ENCODE measurements at regions not wholly inside any gene's neighbourhood (a gene's known extent, or its start where the extent isn't known, plus 50 kb on each side); places are given as distances from the start of the nearest gene placed in this dataset.
A peak's percentile ranks its signal among the peaks of the same experiment; 100 is the strongest.

GRCh38 chr10:4353964-4354363 is 472.0 kb upstream of the AKR1E2 start:
- POLR2A ChIA-PET: interaction anchor here (1.0 kb wide), 1 partner anchor 569 kb away, joined by 3 read pairs; the partner anchor contains the start of gene KLF6
- Histone ChIP-seq H3K4me3 (ENCODE audit: low read depth in 2 of 2, low read length in 2 of 2) (no peak overlapping the region), H3K36me3 (ENCODE audit: control insufficient read depth, insufficient read depth, low read length) (no peaks in the 10 kb centered on the region), H3K27me3 (ENCODE audit: control insufficient read depth, insufficient read depth, low read length) (no peaks in the 10 kb centered on the region), H3K4me1 (ENCODE audit: control insufficient read depth, insufficient read depth, low read length) (peaks cover 24% of the 10 kb centered on the region), H3K27ac (ENCODE audit: low read length) (peak overlapping the region; percentile 96), H3K9me3 (ENCODE audit: control insufficient read depth, insufficient read depth, low read depth, low read length) (peaks cover 38% of the 10 kb centered on the region; the same call in 1 of the 2 replicates)
- intact Hi-C loops (cut with micrococcal nuclease; ENCODE audit: unreplicated experiment): loop anchor here (5.0 to 10.0 kb wide), 2 partner anchors 413 to 569 kb away; partner anchors contain the start of gene KLF6
- in situ Hi-C loops (cut with HindIII; ENCODE audit: low pct_unique_long_range_greater_than_20kb, low sequenced_read_pairs): no loop called here
- DNase-seq (ENCODE audit: low read depth, low spot score) (peak; percentile 77), ATAC-seq (peak; percentile 83)
- CTCF ChIA-PET: interaction anchor here (1.1 kb wide), 1 partner anchor 91 kb away, joined by 3 read pairs; no protein-coding TSS in a partner anchor
- no TSS peak for BruUV-seq (replicated peaks)
- TF ChIP-seq POLR2AphosphoS5 (IDR thresholded peaks at IDR 0.05; ENCODE audit: low read depth, low read length) (peak; percentile 52; the same call in 1 of the 2 replicates), CTCF (IDR thresholded peaks at IDR 0.05) (no peak), TCF7L2 (IDR thresholded peaks at IDR 0.05; ENCODE audit: low read depth, low read length) (peak; percentile 83), SIN3A (IDR thresholded peaks at IDR 0.05; ENCODE audit: borderline replicate concordance, insufficient read depth, low read depth, low read length) (no peak), REST (IDR thresholded peaks at IDR 0.05; ENCODE audit: insufficient read depth in 1 of 2, low read depth in 2 of 2, low read length in 1 of 2) (no peak)

- Histone ChIP-seq H3K9me3 (ENCODE audit: control insufficient read depth, insufficient read depth, low read depth, low read length) (peaks cover 39% of the 10 kb centered on the region; the same call in 1 of the 2 replicates), H3K27me3 (ENCODE audit: control insufficient read depth, insufficient read depth, low read length) (no peaks in the 10 kb centered on the region), H3K4me1 (ENCODE audit: control insufficient read depth, insufficient read depth, low read length) (peaks cover 24% of the 10 kb centered on the region), H3K27ac (ENCODE audit: low read length) (peak overlapping the region; percentile 96), H3K4me3 (ENCODE audit: low read depth in 2 of 2, low read length in 2 of 2) (no peak overlapping the region), H3K36me3 (ENCODE audit: control insufficient read depth, insufficient read depth, low read length) (no peaks in the 10 kb centered on the region)
- POLR2A ChIA-PET: no interaction called here
- DNase-seq (ENCODE audit: low read depth, low spot score) (no peak), ATAC-seq (no peak)
- in situ Hi-C loops (cut with HindIII; ENCODE audit: low pct_unique_long_range_greater_than_20kb, low sequenced_read_pairs) (no loop called here), intact Hi-C loops (cut with micrococcal nuclease; ENCODE audit: unreplicated experiment) (loop anchor here (5.0 to 10.0 kb wide), 2 partner anchors 414 to 568 kb away; partner anchors contain the start of gene KLF6)
- CTCF ChIA-PET: no interaction called here
- BruUV-seq (replicated peaks): no TSS peak
- TF ChIP-seq TCF7L2 (IDR thresholded peaks at IDR 0.05; ENCODE audit: low read depth, low read length) (no peak), POLR2AphosphoS5 (IDR thresholded peaks at IDR 0.05; ENCODE audit: low read depth, low read length) (no peak), REST (IDR thresholded peaks at IDR 0.05; ENCODE audit: insufficient read depth in 1 of 2, low read depth in 2 of 2, low read length in 1 of 2) (no peak), SIN3A (IDR thresholded peaks at IDR 0.05; ENCODE audit: borderline replicate concordance, insufficient read depth, low read depth, low read length) (no peak), CTCF (IDR thresholded peaks at IDR 0.05) (no peak)
These were observed 472.9 kb upstream of the AKR1E2 start for GRCh38 chr10:4353059-4353655.

Measured in Panc1 (cell line).